Endothelial cell of umbilical vein (primary cell): ENCODE measurements at regions not wholly inside any gene's neighbourhood (a gene's known extent, or its start where the extent isn't known, plus 50 kb on each side); places are given as distances from the start of the nearest gene placed in this dataset.

Source experiments
- BruUV-seq: library from RNA; stranded (reverse); fragments of 400-500 nt; replicated peaks from 2 replicates; lab custom pipeline; 2021; lab: Mats Ljungman, UMichigan
- CTCF ChIA-PET: fragments of 300-600, 350-600 bp; sonication (Branson Sonifier 250); formaldehyde crosslinking; loops from one replicate; lab custom pipeline; 2021; ENCODE audit warnings: antibody characterized with exemption, inconsistent platforms; lab: Charles Lee
- POLR2A ChIA-PET: fragments of 300-600, 350-600 bp; sonication (Branson Sonifier 250); formaldehyde crosslinking; loops from one replicate; lab custom pipeline; 2021; ENCODE audit warnings: antibody characterized with exemption, inconsistent platforms; lab: Charles Lee
- DNase-seq: peaks from one replicate; pipeline ENCODE4 v3.0.0-alpha.2; 2011; ENCODE audit warnings: low read depth, low spot score
- FAIRE-seq: peaks from 2 replicates; lab custom pipeline; 2011; peaks lifted over from hg19 to GRCh38; lab: Jason Lieb, UNC
- H2AFZ ChIP-seq: 2 replicates; pipeline ENCODE4 v1.6.0; 2012; ENCODE audit warnings: low read depth, low read length, control low read depth, inconsistent platforms
- H3K27ac ChIP-seq: 2 replicates; pipeline ENCODE4 v1.5.1; 2011; ENCODE audit warnings: low read depth, mild to moderate bottlenecking, control low read depth, low read length, moderate library complexity; ENCODE audit not compliant: insufficient read depth
- H3K27me3 ChIP-seq, 2 experiments: 2 replicates each; pipeline versions ENCODE4 v1.6.0 to v1.6.1; 2011; ENCODE audit warnings: low read length in 2 of 2, mixed read lengths in 1 of 2; ENCODE audit not compliant: control insufficient read depth in 2 of 2, insufficient read depth in 2 of 2
- H3K36me3 ChIP-seq, 2 experiments: 2 replicates in 1 of 2; 3 replicates in 1 of 2; pipeline ENCODE4 v1.5.1; 2011; ENCODE audit warnings: low read length in 2 of 2, mild to moderate bottlenecking in 1 of 2, moderate library complexity in 1 of 2; ENCODE audit not compliant: control insufficient read depth in 2 of 2, insufficient read depth in 2 of 2; ENCODE audit errors: extremely low read depth in 1 of 2
- H3K4me1 ChIP-seq: 3 replicates; pipeline ENCODE4 v1.5.1; 2011; ENCODE audit warnings: mild to moderate bottlenecking, low read length; ENCODE audit not compliant: control insufficient read depth, insufficient read depth; ENCODE audit errors: extremely low read depth
- H3K4me2 ChIP-seq: 2 replicates; pipeline ENCODE4 v1.6.1; 2011; ENCODE audit warnings: low read length, control low read depth, mixed read lengths; ENCODE audit not compliant: insufficient read depth
- H3K4me3 ChIP-seq, 3 experiments: fragments of 200-600 bp in 1 of 3; sonication (generic), shearing (Covaris generic) in 1 of 3; replicated peaks in 1 of 3; 2 replicates each; pipeline ENCODE4 v1.5.1; 2011 to 2016; ENCODE audit warnings: control low read depth in 3 of 3, low read length in 3 of 3, mild to moderate bottlenecking in 2 of 3, inconsistent platforms in 1 of 3, low read depth in 1 of 3, moderate library complexity in 1 of 3; ENCODE audit not compliant: insufficient read depth in 1 of 3
- H3K79me2 ChIP-seq: 2 replicates; pipeline ENCODE4 v1.6.0; 2012; ENCODE audit warnings: low read length, inconsistent platforms; ENCODE audit not compliant: control insufficient read depth, insufficient read depth
- H3K9ac ChIP-seq: replicated peaks from 2 replicates; pipeline ENCODE3; 2011; ENCODE audit warnings: low read length, control low read depth; ENCODE audit not compliant: insufficient read depth; ENCODE audit errors: extremely low read depth
- H3K9me1 ChIP-seq: replicated peaks from 3 replicates; pipeline ENCODE4 v1.6.0; 2011; ENCODE audit warnings: mild to moderate bottlenecking, low read length; ENCODE audit not compliant: control insufficient read depth, insufficient read depth; ENCODE audit errors: extremely low read depth
- H3K9me3 ChIP-seq: replicated peaks from 2 replicates; pipeline ENCODE4 v1.5.1; 2012; ENCODE audit warnings: low read length, inconsistent platforms; ENCODE audit not compliant: control insufficient read depth, insufficient read depth
- H4K20me1 ChIP-seq: replicated peaks from 2 replicates; pipeline ENCODE3; 2011; ENCODE audit warnings: mild to moderate bottlenecking, low read length; ENCODE audit not compliant: control insufficient read depth, insufficient read depth; ENCODE audit errors: extremely low read depth
- EZH2 ChIP-seq: IDR thresholded peaks from 2 replicates; pipeline ENCODE4 v1.6.1; 2012; ENCODE audit warnings: borderline replicate concordance, low read depth, mild to moderate bottlenecking, moderate library complexity, low read length, inconsistent platforms; ENCODE audit not compliant: severe bottlenecking
- FOS ChIP-seq: IDR thresholded peaks from 2 replicates; pipeline ENCODE4 v1.6.1; 2011; ENCODE audit warnings: mild to moderate bottlenecking, low read length, moderate library complexity, borderline replicate concordance; ENCODE audit not compliant: insufficient read depth
- GATA2 ChIP-seq: IDR thresholded peaks from 2 replicates; pipeline ENCODE4 v1.7.0; 2011; ENCODE audit warnings: low read depth, mild to moderate bottlenecking, moderate library complexity, mixed read lengths, low read length; ENCODE audit not compliant: insufficient read length, insufficient read depth
- JUN ChIP-seq: IDR thresholded peaks from 2 replicates; pipeline ENCODE4 v1.6.1; 2011; ENCODE audit warnings: borderline replicate concordance, low read depth; ENCODE audit not compliant: insufficient read length, insufficient read depth
- MYC ChIP-seq: IDR thresholded peaks from one replicate; pipeline ENCODE4 v1.6.1; 2011; ENCODE audit warnings: mild to moderate bottlenecking, low read depth, low read length
- POLR2A ChIP-seq: IDR thresholded peaks from 2 replicates; pipeline ENCODE4 v1.6.1; 2012; ENCODE audit warnings: low read depth, mild to moderate bottlenecking, control low read depth, low read length
- POLR2AphosphoS5 ChIP-seq: IDR thresholded peaks from 2 replicates; pipeline ENCODE4 v1.6.1; 2012; ENCODE audit warnings: low read depth, mild to moderate bottlenecking, control low read depth, low read length, moderate library complexity; ENCODE audit not compliant: insufficient read depth
- dilution Hi-C: fragments of 300-500 bp; cut with MboI; formaldehyde crosslinking; loops from one replicate; pipeline ENCODE4 v1.15.0; 2019; ENCODE audit warnings: low sequenced_read_pairs; ENCODE audit not compliant: extremely low pct_ligation_motif_present
- intact Hi-C: fragments of 100-400 bp; cut with micrococcal nuclease; formaldehyde crosslinking; loops from one replicate; pipeline ENCODE4 v1.10.0; 2022
- TF ChIP-seq, protein P1 (sequence below), 2 donors: IDR thresholded peaks; 1 replicate in 1 of 2; 2 replicates in 1 of 2; pipeline ENCODE4 v1.5.1; 2011; ENCODE audit warnings: low read length in 2 of 2, mild to moderate bottlenecking in 2 of 2, moderate library complexity in 2 of 2, control low read depth in 1 of 2, inconsistent platforms in 1 of 2, low read depth in 1 of 2; ENCODE audit not compliant: insufficient read depth in 1 of 2; ENCODE audit errors: extremely low read depth in 1 of 2
- TF ChIP-seq, protein P2 (sequence below): IDR thresholded peaks from 2 replicates; pipeline ENCODE4 v1.6.1; 2011; ENCODE audit not compliant: insufficient read depth, insufficient read length

DNA sequence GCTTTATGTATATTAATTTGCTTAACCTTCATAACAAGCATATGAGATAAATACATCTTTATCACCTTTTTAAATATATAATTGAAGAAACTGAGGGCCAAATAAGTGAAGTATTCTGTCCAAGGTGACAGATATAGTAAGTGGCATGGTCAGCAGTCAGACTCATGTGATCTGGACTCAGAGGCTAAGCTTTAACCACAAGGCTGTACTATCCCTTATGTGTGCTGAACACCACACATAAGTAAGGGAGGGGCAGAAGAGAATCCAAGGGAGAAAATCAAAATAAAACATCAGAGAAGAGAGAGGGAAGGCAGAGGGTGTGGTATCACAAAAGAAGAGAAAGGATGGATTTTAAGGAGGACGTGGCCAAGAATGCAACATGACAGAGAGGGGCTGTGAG is 348.4 kb downstream of the EFNB2 start:
- no peaks in the 10 kb centered on the region for H3K79me2 ChIP-seq
- FAIRE-seq (no peak), DNase-seq (no peak)
- no peak overlapping the region for H3K27ac ChIP-seq
- no peak overlapping the region for H3K4me3 ChIP-seq
- no peaks in the 10 kb centered on the region for H3K36me3 ChIP-seq
- H2AFZ ChIP-seq = no peak overlapping the region
- intact Hi-C loops = no loop called here
- POLR2A ChIA-PET = no interaction called here
- H3K9me1 ChIP-seq = no peaks in the 10 kb centered on the region
- H3K4me1 ChIP-seq = no peaks in the 10 kb centered on the region
- dilution Hi-C loops = no loop called here
- H3K27me3 ChIP-seq = no peaks in the 10 kb centered on the region
- BruUV-seq = no TSS peak
- H3K9ac ChIP-seq = no peak overlapping the region
- TF ChIP-seq FOS (no peak), JUN (no peak), POLR2A (no peak), GATA2 (no peak), POLR2AphosphoS5 (no peak), EZH2 (no peak), MYC (no peak)
- TF ChIP-seq, protein P1, sequence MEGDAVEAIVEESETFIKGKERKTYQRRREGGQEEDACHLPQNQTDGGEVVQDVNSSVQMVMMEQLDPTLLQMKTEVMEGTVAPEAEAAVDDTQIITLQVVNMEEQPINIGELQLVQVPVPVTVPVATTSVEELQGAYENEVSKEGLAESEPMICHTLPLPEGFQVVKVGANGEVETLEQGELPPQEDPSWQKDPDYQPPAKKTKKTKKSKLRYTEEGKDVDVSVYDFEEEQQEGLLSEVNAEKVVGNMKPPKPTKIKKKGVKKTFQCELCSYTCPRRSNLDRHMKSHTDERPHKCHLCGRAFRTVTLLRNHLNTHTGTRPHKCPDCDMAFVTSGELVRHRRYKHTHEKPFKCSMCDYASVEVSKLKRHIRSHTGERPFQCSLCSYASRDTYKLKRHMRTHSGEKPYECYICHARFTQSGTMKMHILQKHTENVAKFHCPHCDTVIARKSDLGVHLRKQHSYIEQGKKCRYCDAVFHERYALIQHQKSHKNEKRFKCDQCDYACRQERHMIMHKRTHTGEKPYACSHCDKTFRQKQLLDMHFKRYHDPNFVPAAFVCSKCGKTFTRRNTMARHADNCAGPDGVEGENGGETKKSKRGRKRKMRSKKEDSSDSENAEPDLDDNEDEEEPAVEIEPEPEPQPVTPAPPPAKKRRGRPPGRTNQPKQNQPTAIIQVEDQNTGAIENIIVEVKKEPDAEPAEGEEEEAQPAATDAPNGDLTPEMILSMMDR (IDR thresholded peaks at IDR 0.05; ENCODE audit: extremely low read depth in 1 of 2, insufficient read depth in 1 of 2, low read depth in 1 of 2, low read length in 2 of 2) = no peak
- TF ChIP-seq, protein P2, sequence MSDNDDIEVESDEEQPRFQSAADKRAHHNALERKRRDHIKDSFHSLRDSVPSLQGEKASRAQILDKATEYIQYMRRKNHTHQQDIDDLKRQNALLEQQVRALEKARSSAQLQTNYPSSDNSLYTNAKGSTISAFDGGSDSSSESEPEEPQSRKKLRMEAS = no peak
- H3K9me3 ChIP-seq = no peaks in the 10 kb centered on the region
- no peak overlapping the region for H3K4me2 ChIP-seq
- H4K20me1 ChIP-seq = no peaks in the 10 kb centered on the region
- CTCF ChIA-PET = no interaction called here
